Gastroesophageal sphincter (tissue), 3 donors: ENCODE measurements at regions not wholly inside any gene's neighbourhood (a gene's known extent, or its start where the extent isn't known, plus 50 kb on each side); places are given as distances from the start of the nearest gene placed in this dataset.

Experiments used
- POLR2A ChIP-seq, 2 donors: fragments of 450-650 bp; IDR thresholded peaks; one replicate each; pipeline ENCODE4 v1.6.1; 2017; ENCODE audit warnings: antibody characterized with exemption in 2 of 2, mild to moderate bottlenecking in 2 of 2, moderate library complexity in 1 of 2
- TF ChIP-seq, protein P1 (sequence below), 4 experiments: fragments of 200-600 bp in 2 of 4; fragments of 450-650 bp in 2 of 4; sonication (generic) in 1 of 4; IDR thresholded peaks; one replicate each; pipeline ENCODE4 v1.5.1; 2017 to 2019; ENCODE audit warnings: antibody characterized with exemption in 4 of 4, mild to moderate bottlenecking in 2 of 4, moderate library complexity in 2 of 4

DNA sequence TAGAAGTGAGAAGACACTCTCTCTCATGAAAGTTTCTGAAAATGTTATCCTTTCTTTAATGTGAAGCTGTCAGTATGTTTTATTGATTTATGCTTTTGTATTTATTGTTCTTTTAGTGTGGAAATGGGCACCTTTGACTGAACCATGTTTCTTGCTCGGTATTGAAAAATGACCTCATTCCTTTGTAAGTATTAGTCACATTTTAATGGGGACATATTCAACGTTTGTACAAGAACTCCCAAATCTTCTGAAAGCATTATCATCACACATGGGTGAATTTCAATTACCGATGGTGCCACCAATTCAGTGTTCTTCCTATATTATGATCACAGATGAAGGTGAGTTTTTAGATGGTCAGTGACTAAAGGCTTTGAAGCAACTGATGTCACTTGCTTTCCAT is 371.8 kb upstream of the GCFC2 start:
- TF ChIP-seq, protein P1, sequence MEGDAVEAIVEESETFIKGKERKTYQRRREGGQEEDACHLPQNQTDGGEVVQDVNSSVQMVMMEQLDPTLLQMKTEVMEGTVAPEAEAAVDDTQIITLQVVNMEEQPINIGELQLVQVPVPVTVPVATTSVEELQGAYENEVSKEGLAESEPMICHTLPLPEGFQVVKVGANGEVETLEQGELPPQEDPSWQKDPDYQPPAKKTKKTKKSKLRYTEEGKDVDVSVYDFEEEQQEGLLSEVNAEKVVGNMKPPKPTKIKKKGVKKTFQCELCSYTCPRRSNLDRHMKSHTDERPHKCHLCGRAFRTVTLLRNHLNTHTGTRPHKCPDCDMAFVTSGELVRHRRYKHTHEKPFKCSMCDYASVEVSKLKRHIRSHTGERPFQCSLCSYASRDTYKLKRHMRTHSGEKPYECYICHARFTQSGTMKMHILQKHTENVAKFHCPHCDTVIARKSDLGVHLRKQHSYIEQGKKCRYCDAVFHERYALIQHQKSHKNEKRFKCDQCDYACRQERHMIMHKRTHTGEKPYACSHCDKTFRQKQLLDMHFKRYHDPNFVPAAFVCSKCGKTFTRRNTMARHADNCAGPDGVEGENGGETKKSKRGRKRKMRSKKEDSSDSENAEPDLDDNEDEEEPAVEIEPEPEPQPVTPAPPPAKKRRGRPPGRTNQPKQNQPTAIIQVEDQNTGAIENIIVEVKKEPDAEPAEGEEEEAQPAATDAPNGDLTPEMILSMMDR (IDR thresholded peaks at IDR 0.05), result no peak
- no peak for TF ChIP-seq POLR2A (IDR thresholded peaks at IDR 0.05)
